GM19452 (cell line): ENCODE measurements at regions not wholly inside any gene's neighbourhood (a gene's known extent, or its start where the extent isn't known, plus 50 kb on each side); places are given as distances from the start of the nearest gene placed in this dataset.
"Not testable (repeated sequence)": the region's sequence is repeated elsewhere in the genome, so short reads cannot be mapped to it uniquely, and the experiment has no call there.

Source experiments
- ATAC-seq: cut with Tn5 transposase; IDR thresholded peaks from one replicate; pipeline ENCODE4 v1.9.1; 2021; ENCODE audit not compliant: unreplicated experiment

DNA sequence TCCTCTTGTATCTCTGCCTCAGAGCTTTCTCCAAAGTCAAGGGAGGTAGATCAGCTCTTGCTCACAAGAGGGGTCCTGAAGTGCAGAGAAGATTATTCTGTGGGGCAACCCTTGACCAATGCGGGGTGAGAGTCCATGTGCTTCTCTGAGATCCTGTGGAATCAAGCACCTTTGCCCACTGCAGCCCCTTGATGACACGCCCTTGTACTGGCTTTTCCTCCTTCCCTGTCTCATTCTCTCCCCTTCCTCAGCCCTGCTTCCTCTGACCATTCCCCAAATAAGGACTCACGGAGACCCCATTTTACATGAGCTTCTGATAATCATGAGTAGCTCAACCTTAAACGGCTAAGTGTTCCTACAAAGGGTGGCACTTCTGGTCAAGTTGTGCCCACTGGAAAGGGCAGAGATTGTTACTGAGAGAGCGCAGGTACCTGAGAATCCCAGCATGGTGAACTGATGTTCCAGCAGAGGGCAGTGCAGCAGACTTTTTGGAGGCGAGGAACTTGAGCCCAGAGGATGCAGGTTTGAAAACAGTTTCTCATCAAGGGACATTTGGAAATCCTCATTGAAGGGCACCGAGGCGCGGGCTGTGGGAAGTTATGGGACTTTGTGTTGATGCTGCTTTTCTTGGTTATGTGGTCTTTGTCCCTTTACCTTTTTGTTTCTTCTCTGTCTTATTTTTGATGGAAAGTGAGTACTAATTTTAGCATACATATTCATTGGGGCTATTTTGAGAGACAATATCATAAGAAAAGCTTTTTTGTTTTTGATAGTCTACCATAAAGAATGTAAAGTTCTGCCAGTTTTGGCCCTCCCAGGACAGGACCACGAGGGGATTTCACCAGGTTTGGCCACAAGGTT is 201.3 kb downstream of the RBM46 start:
- no peak for ATAC-seq

- ATAC-seq, result no peak
Observed at GRCh38 chr4:154983714-154984113, 202.6 kb downstream of the RBM46 start.

- ATAC-seq, result peak; percentile 92
Observed at GRCh38 chr4:154984148-154984547, 203.1 kb downstream of the RBM46 start.

DNA sequence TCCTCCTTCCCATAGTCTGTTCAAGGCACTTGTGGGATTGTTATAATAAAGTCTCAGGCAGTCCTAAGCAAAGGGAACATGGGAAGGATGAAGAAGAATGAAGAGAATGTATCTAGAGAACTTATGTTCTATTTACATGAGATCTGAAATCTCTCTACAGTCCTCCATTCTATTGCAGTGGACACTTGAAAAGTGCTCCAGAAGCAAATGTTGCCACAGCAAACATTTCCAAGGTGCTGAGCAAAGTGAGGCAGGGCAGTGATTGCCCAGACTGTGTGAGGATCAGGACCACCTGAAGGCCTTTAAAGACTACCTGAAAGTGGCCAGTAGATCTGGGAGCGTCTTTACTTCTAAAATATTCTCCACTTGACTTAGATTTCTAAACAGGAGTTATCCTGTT is 203.5 kb downstream of the RBM46 start:
- no peak for ATAC-seq

GRCh38 chr4:154985673-154986072 is 204.6 kb downstream of the RBM46 start:
- no peak for ATAC-seq

- no peak for ATAC-seq
Observed at GRCh38 chr4:154988511-154988910, 207.4 kb downstream of the RBM46 start.

GRCh38 chr4:154989511-154989910 is 208.4 kb downstream of the RBM46 start:
- ATAC-seq, result no peak

GRCh38 chr4:154997866-154998265 is 210.6 kb upstream of the NPY2R start:
- not testable (repeated sequence) for ATAC-seq

DNA sequence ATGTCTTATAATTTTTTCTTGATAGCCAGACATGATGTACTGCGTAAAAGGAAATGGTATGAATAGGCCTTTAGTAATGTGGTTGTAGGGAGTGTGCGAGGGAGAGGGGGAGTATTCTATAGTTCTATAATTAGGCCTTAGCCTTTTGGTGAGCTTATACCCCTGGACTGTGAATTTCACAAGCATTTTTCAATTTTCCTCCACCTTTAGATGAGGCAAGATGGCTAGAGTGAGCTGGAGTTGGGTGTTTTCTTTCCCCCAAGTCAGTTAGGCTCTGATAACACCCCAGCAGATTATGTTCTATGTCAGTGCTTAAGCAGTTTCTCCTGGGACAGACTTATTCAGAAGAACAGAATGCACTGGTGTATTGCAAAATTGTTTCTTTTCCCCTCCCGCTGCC is 210.2 kb upstream of the NPY2R start:
- ATAC-seq, result no peak

- no peak for ATAC-seq
Observed at GRCh38 chr4:154998773-154999172, 209.7 kb upstream of the NPY2R start.

DNA sequence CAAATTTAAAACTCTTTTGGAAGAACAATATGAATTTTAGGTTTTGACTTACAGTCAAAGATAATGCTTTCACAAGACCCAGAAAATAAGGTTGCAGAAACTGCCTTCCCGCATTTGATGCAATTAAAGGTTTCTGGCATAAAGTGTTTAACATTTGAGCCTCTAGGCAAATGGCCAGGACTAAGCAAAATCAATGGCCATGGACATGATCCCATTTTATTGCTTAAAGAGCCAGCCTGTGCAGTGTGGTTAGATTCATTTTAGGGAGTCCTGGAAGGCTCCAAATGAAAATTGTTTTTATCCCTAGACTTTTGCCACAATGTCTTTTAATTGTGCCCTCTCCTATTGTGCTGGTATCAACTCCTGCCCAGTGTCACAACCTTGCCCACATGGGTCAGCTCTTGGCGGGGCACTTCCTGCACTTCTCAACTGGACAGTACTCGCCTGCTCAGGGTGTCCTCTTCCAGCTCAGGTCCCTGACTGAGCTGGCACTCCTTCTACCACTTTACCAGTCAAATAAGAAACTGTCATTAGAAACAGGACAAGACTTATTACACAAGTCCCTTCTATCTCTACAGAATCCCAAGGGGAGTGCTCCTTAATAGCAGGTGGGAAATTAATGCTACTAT is 208.4 kb upstream of the NPY2R start:
- ATAC-seq, result no peak

DNA sequence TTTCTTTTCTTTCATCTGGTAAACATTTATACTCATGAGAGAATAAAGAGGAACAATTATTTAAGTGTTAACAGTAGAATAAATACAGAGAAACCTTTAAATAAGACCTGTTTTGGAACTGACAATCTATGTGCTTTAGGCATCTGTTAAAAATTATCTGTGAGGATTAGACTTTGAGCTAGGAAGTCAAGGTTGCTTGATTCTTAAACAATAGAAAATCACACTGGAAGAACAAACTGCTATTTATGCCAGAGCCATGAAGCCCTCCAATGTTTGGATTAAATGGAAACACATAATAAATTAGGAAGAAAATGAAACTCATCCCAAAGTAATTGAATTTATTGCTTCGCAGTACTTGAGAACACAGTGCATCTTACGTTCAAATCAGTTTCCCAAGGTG is 207.2 kb upstream of the NPY2R start:
- no peak for ATAC-seq

- no peak for ATAC-seq
Observed at GRCh38 chr4:155005395-155006090, 202.9 kb upstream of the NPY2R start.

DNA sequence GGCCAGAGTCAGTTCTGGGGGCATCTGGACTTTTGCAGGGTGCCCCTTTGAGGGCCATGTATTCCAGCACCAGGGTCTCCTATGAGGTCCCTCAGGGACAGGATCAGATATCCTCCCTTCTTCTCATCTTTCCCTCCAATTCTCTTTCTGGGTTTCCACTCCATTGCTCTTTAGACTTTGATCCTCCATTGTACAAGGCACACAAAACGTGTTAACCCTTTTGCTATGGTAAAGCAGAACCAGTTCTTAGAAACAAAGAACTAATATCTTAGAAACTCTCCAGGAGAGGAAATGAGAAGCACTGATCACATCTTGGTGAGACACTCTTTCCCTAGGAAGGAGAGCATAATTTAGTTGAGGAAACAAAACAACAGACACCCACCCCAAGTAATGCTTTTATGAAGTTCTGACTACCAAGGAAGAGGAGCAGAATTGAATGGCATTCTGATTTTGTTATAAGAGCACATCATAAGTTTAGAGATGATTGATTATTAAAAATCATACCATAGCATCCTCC is 200.7 kb upstream of the NPY2R start:
- ATAC-seq, result no peak

DNA sequence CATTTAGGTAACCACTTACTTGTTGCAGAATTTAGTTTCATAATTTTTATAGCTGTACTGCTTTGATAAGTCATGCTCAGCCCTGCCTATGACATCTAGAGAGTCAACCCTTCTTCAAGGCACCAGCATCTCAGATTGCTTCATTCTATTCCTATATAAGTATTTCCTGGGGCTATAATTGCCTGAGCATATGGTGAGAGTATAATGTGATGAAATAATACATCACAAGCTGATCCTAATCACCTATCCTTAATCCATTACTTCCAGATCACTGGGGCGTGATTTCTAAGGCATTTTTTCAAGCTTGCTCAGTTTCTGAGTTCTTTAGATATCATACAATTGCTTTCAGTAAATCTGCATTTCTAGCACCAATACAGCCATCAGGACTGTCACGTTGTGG is 200.0 kb upstream of the NPY2R start:
- no peak for ATAC-seq

- ATAC-seq, result no peak
Observed at GRCh38 chr4:155009288-155009687, 199.1 kb upstream of the NPY2R start.

DNA sequence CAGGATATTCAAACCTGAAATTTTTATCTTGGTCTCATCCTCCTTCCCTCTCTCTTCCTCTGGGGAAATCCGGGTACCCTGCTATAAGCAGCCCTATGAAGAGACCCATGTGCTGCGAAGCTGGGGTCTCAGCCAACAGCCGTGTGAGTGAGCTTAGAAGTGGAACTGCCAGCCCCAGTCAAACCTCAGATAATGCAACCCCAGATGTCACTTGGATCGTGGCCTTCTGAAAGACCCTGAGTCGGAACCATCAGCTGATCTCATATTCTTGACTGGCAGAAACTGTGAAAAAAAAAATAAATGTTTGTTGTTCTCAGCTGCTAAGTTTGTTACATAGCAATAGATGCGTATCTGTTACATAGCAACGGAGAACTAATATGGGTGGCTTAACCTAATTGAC is 198.1 kb upstream of the NPY2R start:
- ATAC-seq, result no peak

DNA sequence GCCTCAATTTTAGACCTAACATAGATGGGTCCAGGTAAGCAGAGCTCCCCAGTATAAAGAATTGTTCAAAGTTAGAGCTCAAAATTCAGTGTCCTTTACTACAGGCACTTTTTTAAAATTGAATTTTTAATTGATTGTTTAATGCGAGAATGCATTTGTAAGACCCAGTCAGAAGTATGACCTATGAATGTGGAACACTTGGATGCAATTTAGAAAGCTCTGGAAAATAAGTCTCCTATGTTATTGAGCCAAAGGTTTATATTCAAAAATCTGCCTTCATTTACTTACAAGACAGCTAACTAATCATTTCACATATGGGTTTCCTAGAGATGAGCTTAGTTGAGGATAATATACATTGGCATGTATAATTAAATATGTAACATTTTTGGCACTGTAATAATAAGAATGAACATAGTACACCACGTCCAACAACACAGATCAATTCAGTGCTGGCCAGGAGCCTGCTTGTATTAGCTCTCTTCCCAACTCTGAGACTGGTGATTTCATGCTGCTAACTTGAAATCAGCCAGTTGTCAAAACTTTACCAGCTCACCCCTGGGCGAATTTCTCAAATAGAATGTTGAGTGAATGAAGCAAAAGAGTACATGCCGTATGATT is 197.2 kb upstream of the NPY2R start:
- ATAC-seq, result no peak

GRCh38 chr4:155012469-155012868 is 196.0 kb upstream of the NPY2R start:
- no peak for ATAC-seq

DNA sequence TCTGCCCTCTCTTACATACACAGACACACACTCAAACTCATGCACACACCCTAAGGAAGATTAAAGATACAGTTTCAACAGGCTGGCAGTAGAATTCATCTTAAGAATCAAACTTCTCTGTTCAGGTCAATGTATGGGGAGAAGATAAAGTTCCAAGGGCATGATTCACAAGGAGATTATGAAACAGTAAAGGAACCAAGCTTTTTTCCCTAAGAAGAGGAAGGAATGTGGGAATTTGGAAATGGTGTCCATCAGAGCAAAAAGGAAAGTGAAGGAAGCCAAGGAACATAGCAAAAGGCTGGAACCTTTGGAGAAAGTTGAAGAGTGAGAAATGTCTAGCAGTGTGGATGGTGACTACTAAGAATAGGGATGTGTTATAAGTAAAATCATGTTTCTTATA is 191.0 kb upstream of the NPY2R start:
- no peak for ATAC-seq

DNA sequence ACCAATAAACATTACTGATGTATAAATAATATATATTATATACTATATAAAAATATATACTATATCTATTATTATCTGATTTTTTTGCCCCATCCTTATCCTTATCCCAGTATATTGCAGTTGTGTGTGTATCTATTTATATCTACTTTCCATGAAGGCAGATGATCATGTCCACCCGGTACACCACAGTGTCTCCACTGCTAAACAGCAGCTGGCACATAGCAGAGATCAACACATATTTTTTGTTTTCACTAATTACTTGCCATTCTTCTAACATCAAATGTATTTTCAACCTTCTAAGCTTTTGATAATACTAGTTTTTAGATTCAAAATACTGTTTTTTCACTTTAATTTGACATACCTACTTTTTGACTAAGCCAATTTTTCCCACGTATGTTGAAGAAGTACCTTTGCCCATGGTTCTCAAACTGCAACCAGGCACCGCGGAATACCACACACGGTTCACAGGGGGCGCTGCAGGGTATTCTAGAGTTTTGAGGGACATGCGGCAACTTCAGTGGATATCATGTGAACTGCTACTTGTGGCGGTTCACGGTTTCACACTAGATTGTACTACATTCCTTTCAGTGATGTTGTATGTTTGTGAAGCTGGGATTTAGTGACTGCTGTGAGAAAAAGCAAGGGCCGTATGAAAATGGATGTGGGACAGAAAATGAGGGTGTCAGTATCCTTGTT is 182.5 kb upstream of the NPY2R start:
- peak; percentile 83 for ATAC-seq
